Mesenchymal stem cell (in vitro differentiated cells and primary cell): ENCODE measurements at regions not wholly inside any gene's neighbourhood (a gene's known extent, or its start where the extent isn't known, plus 50 kb on each side); places are given as distances from the start of the nearest gene placed in this dataset.

Experiments used
- DNase-seq: peaks from one replicate; pipeline ENCODE4 v3.0.0-alpha.2; 2013
- H2AFZ ChIP-seq: one replicate; pipeline ENCODE4 v1.6.1; 2013; ENCODE audit warnings: low read depth, mild to moderate bottlenecking, control low read depth, inconsistent platforms, low read length, moderate library complexity
- H2AK5ac ChIP-seq: 2 replicates; pipeline ENCODE4 v1.6.1; 2013; ENCODE audit warnings: low read length, moderate library complexity, mild to moderate bottlenecking, inconsistent platforms; ENCODE audit not compliant: severe bottlenecking
- H2BK120ac ChIP-seq: one replicate; pipeline ENCODE4 v1.6.1; 2013; ENCODE audit warnings: low read depth, mild to moderate bottlenecking, inconsistent platforms, low read length, moderate library complexity
- H2BK12ac ChIP-seq, 2 experiments: one replicate each; pipeline ENCODE4 v1.6.1; 2013; ENCODE audit warnings: inconsistent platforms in 2 of 2, low read length in 2 of 2, mild to moderate bottlenecking in 2 of 2, moderate library complexity in 2 of 2, control low read depth in 1 of 2
- H2BK15ac ChIP-seq: one replicate; pipeline ENCODE4 v1.6.1; 2013; ENCODE audit warnings: mild to moderate bottlenecking, low read depth, inconsistent platforms; ENCODE audit not compliant: poor library complexity, severe bottlenecking
- H2BK5ac ChIP-seq: 2 replicates; pipeline ENCODE4 v1.6.1; 2013; ENCODE audit warnings: low read depth, mild to moderate bottlenecking, low read length, control low read depth, inconsistent platforms; ENCODE audit not compliant: poor library complexity, severe bottlenecking
- H3K14ac ChIP-seq, 2 experiments: one replicate each; pipeline ENCODE4 v1.6.1; 2013; ENCODE audit warnings: inconsistent platforms in 2 of 2, low read length in 2 of 2, control low read depth in 1 of 2, mild to moderate bottlenecking in 1 of 2, moderate library complexity in 1 of 2
- H3K18ac ChIP-seq, 2 experiments: one replicate each; pipeline ENCODE4 v1.6.1; 2013; ENCODE audit warnings: inconsistent platforms in 2 of 2, low read length in 2 of 2, control low read depth in 1 of 2, low read depth in 1 of 2, mild to moderate bottlenecking in 1 of 2
- H3K23ac ChIP-seq, 2 experiments: one replicate each; pipeline ENCODE4 v1.6.1; 2013; ENCODE audit warnings: inconsistent platforms in 2 of 2, low read length in 2 of 2, mild to moderate bottlenecking in 2 of 2, moderate library complexity in 2 of 2, control low read depth in 1 of 2
- H3K27ac ChIP-seq: 2 replicates; pipeline ENCODE4 v1.5.1; 2013; ENCODE audit warnings: mild to moderate bottlenecking, moderate library complexity, low read length, control low read depth, inconsistent platforms; ENCODE audit not compliant: poor library complexity, severe bottlenecking
- H3K27me3 ChIP-seq, 2 experiments: 2 replicates each; pipeline versions ENCODE4 v1.6.1 to v1.7.0; 2013; ENCODE audit warnings: low read length in 2 of 2, mild to moderate bottlenecking in 2 of 2, moderate library complexity in 2 of 2, control low read depth in 1 of 2, inconsistent platforms in 1 of 2; ENCODE audit not compliant: control insufficient read depth in 1 of 2, insufficient read depth in 1 of 2
- H3K36me3 ChIP-seq, 2 experiments: 2 replicates each; pipeline versions ENCODE4 v1.6.1 to v1.7.0; 2013; ENCODE audit warnings: low read length in 2 of 2, control low read depth in 1 of 2, inconsistent platforms in 1 of 2, low read depth in 1 of 2, mild to moderate bottlenecking in 1 of 2; ENCODE audit not compliant: insufficient read depth in 2 of 2, control insufficient read depth in 1 of 2
- H3K4ac ChIP-seq, 2 experiments: one replicate each; pipeline ENCODE4 v1.6.1; 2013; ENCODE audit warnings: inconsistent platforms in 2 of 2, low read length in 2 of 2, mild to moderate bottlenecking in 2 of 2, moderate library complexity in 2 of 2, control low read depth in 1 of 2, low read depth in 1 of 2
- H3K4me1 ChIP-seq: 2 replicates; pipeline ENCODE4 v1.6.1; 2013; ENCODE audit warnings: low read depth, low read length, control low read depth; ENCODE audit not compliant: control insufficient read depth, insufficient read depth
- H3K4me2 ChIP-seq: 2 replicates; pipeline ENCODE4 v1.6.1; 2013; ENCODE audit warnings: low read length, mild to moderate bottlenecking, inconsistent platforms; ENCODE audit not compliant: poor library complexity, severe bottlenecking
- H3K4me3 ChIP-seq, 2 experiments: 2 replicates each; pipeline versions ENCODE4 v1.5.1 to v1.7.0; 2013; ENCODE audit warnings: low read length in 2 of 2, mild to moderate bottlenecking in 2 of 2, control low read depth in 1 of 2, low read depth in 1 of 2; ENCODE audit not compliant: insufficient read depth in 1 of 2
- H3K79me1 ChIP-seq: replicated peaks from 2 replicates; pipeline ENCODE4 v1.6.1; 2013; ENCODE audit warnings: mild to moderate bottlenecking, control low read depth, low read length, inconsistent platforms; ENCODE audit not compliant: poor library complexity, severe bottlenecking
- H3K9ac ChIP-seq: 2 replicates; pipeline ENCODE4 v1.7.0; 2013; ENCODE audit warnings: mild to moderate bottlenecking, low read length, moderate library complexity
- H3K9me3 ChIP-seq: 2 replicates; pipeline ENCODE4 v1.7.0; 2013; ENCODE audit warnings: mild to moderate bottlenecking, low read length; ENCODE audit not compliant: control insufficient read depth
- H4K8ac ChIP-seq: one replicate; pipeline ENCODE4 v1.6.1; 2013; ENCODE audit warnings: inconsistent platforms, mild to moderate bottlenecking, low read length, moderate library complexity
- H4K91ac ChIP-seq: one replicate; pipeline ENCODE4 v1.6.1; 2013; ENCODE audit warnings: mild to moderate bottlenecking, low read length, inconsistent platforms
- WGBS: methylation state at CpG from one replicate; pipeline ENCODE4 v1.1.7; 2013; ENCODE audit warnings: mixed read lengths; 5-methylcytosine and 5-hydroxymethylcytosine counted together

GRCh38 chr2:42856106-42856860 is 63.9 kb upstream of the HAAO start:
- H3K9ac ChIP-seq = no peak overlapping the region
- peak overlapping the region; percentile 76 to 90 for H2BK12ac ChIP-seq
- H3K4me1 ChIP-seq = peaks cover 38% of the 10 kb centered on the region
- 95% methylated on average over 16 of the region's 16 CpGs for WGBS
- no peak overlapping the region for H2AFZ ChIP-seq
- peak overlapping the region; percentile 54 to 61 for H3K18ac ChIP-seq
- H3K27me3 ChIP-seq = no peaks in the 10 kb centered on the region
- peak overlapping the region; percentile 82 for H2AK5ac ChIP-seq
- H3K9me3 ChIP-seq = no peaks in the 10 kb centered on the region
- no peak overlapping the region for H2BK120ac ChIP-seq
- H3K4me2 ChIP-seq = no peak overlapping the region
- peak overlapping the region; percentile 26 for H2BK15ac ChIP-seq
- peak overlapping the region; percentile 52 for H4K91ac ChIP-seq
- H4K8ac ChIP-seq = no peak overlapping the region
- H3K79me1 ChIP-seq = no peaks in the 10 kb centered on the region
- H3K27ac ChIP-seq = no peak overlapping the region
- no peak overlapping the region for H3K23ac ChIP-seq
- H2BK5ac ChIP-seq = no peak overlapping the region
- no peaks in the 10 kb centered on the region for H3K36me3 ChIP-seq
- no peak for DNase-seq
- peak overlapping the region in 1 of 2 experiments; percentile 8 for H3K14ac ChIP-seq
- no peak overlapping the region for H3K4ac ChIP-seq
- H3K4me3 ChIP-seq = no peak overlapping the region

GRCh38 chr2:42855221-42855970 is 63.0 kb upstream of the HAAO start:
- Histone ChIP-seq H4K8ac (peak overlapping the region; percentile 79), H2BK5ac (peak overlapping the region; percentile 46), H3K23ac (no peak overlapping the region), H3K9me3 (no peaks in the 10 kb centered on the region), H3K36me3 (no peaks in the 10 kb centered on the region), H2AK5ac (peak overlapping the region; percentile 79), H2BK120ac (peak overlapping the region; percentile 51), H2AFZ (no peak overlapping the region), H3K4me3 (no peak overlapping the region), H3K18ac (peak overlapping the region; percentile 17 to 40), H3K4me1 (peaks cover 38% of the 10 kb centered on the region), H2BK12ac (peak overlapping the region; percentile 85 to 90), H3K14ac (peak overlapping the region in 1 of 2 experiments; percentile 37), H3K4me2 (no peak overlapping the region), H3K4ac (peak overlapping the region; percentile 29 to 57), H4K91ac (peak overlapping the region; percentile 48), H2BK15ac (peak overlapping the region; percentile 74), H3K27ac (no peak overlapping the region), H3K9ac (peak overlapping the region; percentile 20), H3K27me3 (no peaks in the 10 kb centered on the region), H3K79me1 (no peaks in the 10 kb centered on the region)
- no peak for DNase-seq
- 78% methylated on average over 11 of the region's 11 CpGs for WGBS

GRCh38 chr2:42854207-42854818 is 61.9 kb upstream of the HAAO start:
- Histone ChIP-seq H3K79me1 (no peaks in the 10 kb centered on the region), H2BK15ac (peak overlapping the region; percentile 74), H3K14ac (peak overlapping the region in 1 of 2 experiments; percentile 6), H3K4me3 (no peak overlapping the region), H2AK5ac (peak overlapping the region; percentile 71), H4K8ac (peak overlapping the region; percentile 96), H3K4me1 (peaks cover 38% of the 10 kb centered on the region), H2AFZ (peak overlapping the region; percentile 6), H3K18ac (peak overlapping the region; percentile 78 to 97), H4K91ac (peak overlapping the region; percentile 79), H3K9me3 (no peaks in the 10 kb centered on the region), H2BK12ac (peak overlapping the region; percentile 92 to 95), H3K36me3 (no peaks in the 10 kb centered on the region), H3K9ac (peak overlapping the region; percentile 80), H3K4me2 (no peak overlapping the region), H3K27ac (peak overlapping the region; percentile 48), H2BK5ac (no peak overlapping the region), H3K27me3 (no peaks in the 10 kb centered on the region), H3K4ac (peak overlapping the region; percentile 90 to 94), H3K23ac (no peak overlapping the region), H2BK120ac (peak overlapping the region; percentile 90)
- DNase-seq = peak; percentile 50
- 37% methylated on average over 16 of the region's 16 CpGs for WGBS
